KG1 (cell line): ENCODE measurements at regions not wholly inside any gene's neighbourhood (a gene's known extent, or its start where the extent isn't known, plus 50 kb on each side); places are given as distances from the start of the nearest gene placed in this dataset.

Experiments used
- DNase-seq: peaks from one replicate; lab custom pipeline; 2025; lab: John Stamatoyannopoulos, UW

- no peak for DNase-seq
Observed at GRCh38 chr11:115897707-115898106, 393.5 kb upstream of the CADM1 start.

DNA sequence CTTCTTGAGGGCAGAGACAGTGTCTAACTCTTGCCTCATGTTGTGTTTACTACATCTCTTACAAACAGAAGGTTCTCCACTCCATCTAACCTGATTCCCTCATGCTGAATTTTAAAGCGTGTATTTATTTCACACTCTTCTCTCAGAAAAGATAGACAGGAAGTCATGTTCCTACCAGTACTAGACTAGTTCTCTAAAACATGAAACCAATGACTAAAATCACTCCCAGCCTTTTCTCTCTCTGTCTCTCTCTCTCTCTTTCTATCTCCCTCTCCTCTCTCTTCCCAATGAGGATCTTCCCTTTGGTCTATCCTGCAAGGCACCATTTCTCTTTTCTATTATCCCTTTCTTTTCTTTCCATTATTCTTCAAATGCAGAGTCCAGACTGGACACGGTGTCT lies 391.9 kb upstream of the CADM1 start:
- DNase-seq = no peak

- DNase-seq = no peak
Observed at GRCh38 chr11:115895594-115895993, 391.4 kb upstream of the CADM1 start.

DNA sequence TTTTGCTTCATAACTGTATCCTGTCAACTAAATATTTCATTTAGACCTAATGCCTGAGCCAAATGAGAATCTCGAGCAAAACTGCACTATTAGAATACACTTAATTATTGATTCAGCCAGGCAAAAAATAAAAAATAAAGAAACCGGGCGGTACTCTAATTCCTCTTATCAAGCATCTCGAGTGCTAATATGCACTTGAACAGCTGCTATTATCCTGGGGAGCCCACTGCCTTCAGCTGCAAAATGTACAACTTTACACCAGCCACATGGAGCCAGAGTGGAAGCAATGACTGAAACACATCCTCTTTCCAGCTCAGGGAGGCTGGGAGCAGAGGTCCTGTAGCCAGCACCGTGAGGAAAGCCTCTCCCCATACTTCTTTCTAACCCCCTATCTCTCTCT lies 390.0 kb upstream of the CADM1 start:
- no peak for DNase-seq

- no peak for DNase-seq
Observed at GRCh38 chr11:115893461-115894099, 389.4 kb upstream of the CADM1 start.

GRCh38 chr11:115892016-115892415 lies 387.8 kb upstream of the CADM1 start:
- no peak for DNase-seq

- no peak for DNase-seq
Observed at GRCh38 chr11:115891581-115891980, 387.4 kb upstream of the CADM1 start.

DNA sequence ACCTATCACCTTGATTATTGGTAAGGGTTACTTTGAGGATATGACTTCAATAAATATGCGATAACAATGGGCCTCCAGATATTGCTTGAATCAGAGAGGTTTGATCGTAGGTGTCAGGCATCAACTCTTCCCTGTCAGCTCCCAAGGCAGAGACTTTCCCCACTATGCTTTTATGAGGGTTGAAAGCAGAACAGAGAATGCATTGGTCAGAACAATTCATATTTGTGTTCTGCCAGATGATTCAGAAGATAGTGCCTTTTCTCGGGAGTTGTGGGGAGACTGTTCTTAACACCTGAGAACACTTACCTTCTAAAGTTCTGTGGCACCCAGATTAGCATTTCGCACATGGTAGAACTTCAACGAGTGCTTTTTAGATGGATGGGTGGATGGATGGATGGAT lies 386.3 kb upstream of the CADM1 start:
- DNase-seq = no peak

DNA sequence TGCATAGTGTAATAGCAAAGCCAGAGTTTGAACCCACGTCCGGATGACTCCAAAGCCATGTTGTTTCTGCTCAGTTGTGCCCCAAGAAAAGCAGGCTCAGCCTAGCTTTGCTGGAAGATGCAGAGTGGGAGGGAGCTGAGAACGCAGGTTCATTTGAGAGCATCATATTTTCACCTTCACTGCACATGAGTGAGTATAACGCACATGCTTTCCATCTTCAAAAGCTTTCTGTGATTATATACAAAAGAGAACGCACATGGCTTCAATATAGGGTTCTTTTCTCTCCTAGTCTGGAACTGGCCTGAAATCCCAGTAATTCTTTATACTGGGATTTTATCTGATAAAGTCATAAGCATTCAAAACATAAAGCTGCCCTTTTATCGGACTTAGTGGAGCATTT lies 385.5 kb upstream of the CADM1 start:
- no peak for DNase-seq

DNA sequence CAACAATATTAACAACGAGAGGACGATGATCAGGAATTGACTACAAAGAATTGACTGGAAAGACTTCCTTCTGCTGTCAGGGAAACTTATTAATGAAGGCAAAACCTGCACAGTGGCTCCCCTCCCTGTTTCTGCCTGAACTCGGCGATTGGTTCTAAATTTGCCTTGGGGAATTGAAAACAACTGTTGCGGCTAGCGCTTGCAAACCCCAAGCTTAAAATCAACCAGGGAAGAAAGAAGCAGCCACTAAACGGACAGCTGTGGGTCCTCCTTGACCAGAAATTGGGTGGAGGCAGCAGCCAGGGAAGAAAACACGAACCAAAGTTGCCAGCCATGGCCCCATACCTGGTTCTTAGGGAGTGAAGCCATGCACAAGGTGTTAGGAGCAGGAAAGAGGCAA lies 383.5 kb upstream of the CADM1 start:
- DNase-seq = no peak

GRCh38 chr11:115887316-115887715 lies 383.1 kb upstream of the CADM1 start:
- no peak for DNase-seq

- no peak for DNase-seq
Observed at GRCh38 chr11:115886422-115886733, 382.2 kb upstream of the CADM1 start.

GRCh38 chr11:115885535-115886421 lies 381.6 kb upstream of the CADM1 start:
- no peak for DNase-seq

DNA sequence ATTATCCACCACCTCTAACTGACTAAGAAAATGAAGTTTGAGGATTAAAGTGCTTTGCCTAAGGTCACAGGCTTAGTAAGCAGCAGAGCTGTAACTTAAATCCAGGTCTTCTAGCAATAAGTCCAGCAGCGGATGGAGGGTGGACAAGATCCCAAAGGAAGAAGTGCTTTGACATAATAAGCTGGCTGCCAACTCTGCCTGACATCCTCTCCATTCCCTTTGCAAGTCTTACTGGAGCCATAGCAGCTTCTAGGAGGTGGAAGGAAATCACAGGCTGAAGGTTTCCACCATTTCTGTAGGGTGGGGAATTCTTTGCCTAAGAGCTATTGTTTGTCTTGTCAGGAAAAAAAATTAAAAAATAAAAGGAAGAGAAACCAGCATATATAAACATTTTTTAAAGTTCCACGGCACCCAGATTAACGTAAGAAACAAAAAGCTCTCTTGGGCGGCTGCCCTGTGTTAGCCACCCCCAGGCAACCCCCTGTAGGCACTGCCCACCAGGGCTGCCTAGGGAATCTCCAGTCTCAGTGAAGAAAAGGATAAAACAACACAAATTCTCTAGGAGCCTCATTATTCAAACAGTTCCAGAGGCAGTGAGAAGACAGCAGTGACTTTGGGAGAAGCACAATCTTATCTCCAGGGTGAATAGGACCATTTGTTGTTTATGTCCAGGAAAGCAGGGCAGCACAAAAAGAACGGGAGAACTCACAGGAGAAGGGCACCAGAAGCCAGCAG lies 380.8 kb upstream of the CADM1 start:
- no peak for DNase-seq

DNA sequence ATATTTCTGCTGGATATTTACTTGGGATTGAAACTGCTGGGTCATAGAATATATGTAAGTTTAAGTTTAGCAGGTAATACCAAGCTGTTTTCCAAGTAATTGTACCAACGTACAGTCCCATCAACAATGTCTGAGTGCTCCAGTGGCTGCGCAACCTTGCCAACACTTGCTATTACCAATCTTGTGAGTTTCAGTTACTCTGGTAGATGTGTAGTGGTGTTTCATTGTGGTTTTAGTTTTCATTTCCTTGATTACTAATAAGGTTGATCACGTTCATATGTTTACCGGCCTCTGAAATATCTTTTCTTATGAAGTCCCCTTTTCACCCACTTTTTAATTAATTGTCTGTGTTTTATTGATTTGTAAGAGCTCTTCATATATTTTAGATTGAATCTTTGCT lies 370.6 kb upstream of the CADM1 start:
- DNase-seq = no peak

GRCh38 chr11:115873813-115874212 lies 369.6 kb upstream of the CADM1 start:
- peak; percentile 63 for DNase-seq

- DNase-seq = peak; percentile 57
Observed at GRCh38 chr11:115872416-115872815, 368.2 kb upstream of the CADM1 start.

GRCh38 chr11:115871161-115871760 lies 367.0 kb upstream of the CADM1 start:
- no peak for DNase-seq

- DNase-seq = no peak
Observed at GRCh38 chr11:115869780-115870431, 365.7 kb upstream of the CADM1 start.

- DNase-seq = no peak
Observed at GRCh38 chr11:115869131-115869530, 364.9 kb upstream of the CADM1 start.

GRCh38 chr11:115860246-115860645 lies 356.0 kb upstream of the CADM1 start:
- no peak for DNase-seq

DNA sequence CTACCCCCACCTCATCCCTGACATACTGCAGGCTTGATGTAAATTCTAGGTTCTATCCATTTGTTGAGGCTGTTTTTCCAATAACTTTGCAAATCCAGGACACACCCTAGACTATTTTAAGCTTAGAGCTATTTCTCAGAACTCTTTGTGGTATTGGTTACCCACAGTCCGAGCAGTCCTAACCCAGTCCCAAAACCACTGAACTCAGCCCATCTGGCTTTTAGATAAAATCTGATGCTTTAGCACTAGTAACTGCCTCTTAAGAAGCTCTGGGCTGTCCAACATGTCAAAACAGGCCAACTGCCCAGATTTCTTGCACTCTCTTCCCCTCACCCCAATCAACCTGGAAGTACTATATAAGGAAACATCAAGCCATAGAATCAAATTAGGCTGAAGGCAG lies 344.4 kb upstream of the CADM1 start:
- DNase-seq = no peak
